ENCODE measurements at regions not wholly inside any gene's neighbourhood (a gene's known extent, or its start where the extent isn't known, plus 50 kb on each side); places are given as distances from the start of the nearest gene placed in this dataset.
A peak's percentile ranks its signal among the peaks of the same experiment; 100 is the strongest.

- H3K27ac ChIP-seq: no peak overlapping the region
- TF ChIP-seq ZFX (IDR thresholded peaks at IDR 0.05) (no peak), CTCF (conservative IDR thresholded peaks at IDR 0.05) (no peak)
Measured at GRCh38 chr12:114136631-114137030, 170.5 kb upstream of the RBM19 start.

GRCh38 chr12:114134922-114135321 lies 168.8 kb upstream of the RBM19 start:
- TF ChIP-seq ZFX (IDR thresholded peaks at IDR 0.05): no peak
- no peak for TF ChIP-seq CTCF (conservative IDR thresholded peaks at IDR 0.05)
- H3K27ac ChIP-seq: no peak overlapping the region

- TF ChIP-seq CTCF (conservative IDR thresholded peaks at IDR 0.05): 0 out of 2 replicates have a peak, but pooled peaks have one; percentile 11
- no peak for TF ChIP-seq ZFX (IDR thresholded peaks at IDR 0.05)
- no peak overlapping the region for H3K27ac ChIP-seq
Measured at GRCh38 chr12:114131824-114132223, 165.7 kb upstream of the RBM19 start.

GRCh38 chr12:114123108-114123507 lies 157.0 kb upstream of the RBM19 start:
- H3K27ac ChIP-seq: no peak overlapping the region
- no peak for TF ChIP-seq ZFX (IDR thresholded peaks at IDR 0.05)
- TF ChIP-seq CTCF (conservative IDR thresholded peaks at IDR 0.05): no peak

DNA sequence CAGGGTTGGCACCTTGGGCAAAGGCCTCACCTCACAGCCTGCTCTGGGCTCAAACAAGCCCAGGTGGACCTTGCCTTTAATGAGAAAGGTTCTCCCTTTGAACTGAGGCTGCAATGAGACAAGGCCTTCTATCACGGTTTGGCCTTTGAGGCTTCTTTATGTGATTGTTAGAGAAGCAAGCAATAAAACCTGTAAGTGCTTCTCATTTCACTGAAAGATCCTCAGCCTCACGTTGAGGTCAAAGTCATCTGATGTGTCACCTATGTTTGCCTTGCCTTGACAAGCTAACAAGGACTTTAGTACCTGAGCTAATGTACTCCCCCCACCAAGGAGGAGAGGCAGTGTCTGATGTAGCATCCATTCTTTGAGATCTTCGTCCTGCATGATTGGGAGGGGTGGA lies 155.9 kb upstream of the RBM19 start:
- H3K27ac ChIP-seq: no peak overlapping the region
- TF ChIP-seq ZFX (IDR thresholded peaks at IDR 0.05): no peak
- TF ChIP-seq CTCF (conservative IDR thresholded peaks at IDR 0.05): no peak

- no peak overlapping the region for H3K27ac ChIP-seq
- no peak for TF ChIP-seq CTCF (conservative IDR thresholded peaks at IDR 0.05)
- no peak for TF ChIP-seq ZFX (IDR thresholded peaks at IDR 0.05)
Measured at GRCh38 chr12:114119316-114119715, 153.2 kb upstream of the RBM19 start.

DNA sequence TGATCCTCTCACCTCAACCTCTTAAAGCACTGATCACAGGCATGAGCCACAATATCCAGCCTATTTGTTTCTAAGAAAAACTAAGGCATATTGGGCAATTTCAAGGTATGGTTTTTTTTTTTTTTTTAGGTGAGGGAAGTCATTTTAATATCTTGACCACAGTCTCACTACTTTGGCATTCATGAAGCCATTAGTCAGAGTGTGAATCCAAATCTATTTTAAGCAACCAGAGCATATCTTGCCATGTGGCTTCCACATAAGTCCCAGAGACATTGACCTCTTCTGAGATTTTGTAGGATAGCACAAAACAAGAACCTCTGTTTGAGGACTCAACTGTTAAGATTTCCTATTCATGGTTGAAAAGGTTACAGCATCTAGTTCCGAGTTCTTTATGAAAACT lies 130.3 kb upstream of the RBM19 start:
- H3K27ac ChIP-seq: no peak overlapping the region
- TF ChIP-seq ZFX (IDR thresholded peaks at IDR 0.05): no peak
- no peak for TF ChIP-seq CTCF (conservative IDR thresholded peaks at IDR 0.05)
